ENCODE measurements at regions not wholly inside any gene's neighbourhood (a gene's known extent, or its start where the extent isn't known, plus 50 kb on each side); places are given as distances from the start of the nearest gene placed in this dataset.
A peak's percentile ranks its signal among the peaks of the same experiment; 100 is the strongest.

DNA sequence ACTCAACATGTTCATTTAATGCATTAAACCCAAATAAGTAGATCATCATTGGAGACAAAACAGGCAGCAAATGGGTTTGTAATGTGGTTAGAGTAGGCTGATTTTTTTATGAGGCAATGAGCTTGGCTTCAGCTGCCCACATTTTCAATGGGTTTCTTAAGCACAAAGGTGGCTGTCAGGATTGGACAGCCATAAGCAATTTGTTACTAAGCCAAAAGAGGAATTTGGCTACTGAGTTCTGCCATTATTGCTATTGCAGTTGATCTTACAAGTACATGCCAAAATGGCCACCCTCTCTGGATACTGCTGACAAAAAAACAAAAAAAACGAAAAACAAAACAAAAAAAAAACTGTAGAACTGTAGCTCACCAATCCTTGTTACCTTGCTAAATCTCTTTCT lies 1348.0 kb upstream of the PIK3C3 start:
- Histone ChIP-seq H2BK20ac (ENCODE audit: low read length) (no peak overlapping the region), H3K23ac (ENCODE audit: insufficient read length) (no peak overlapping the region), H3K27me3 (replicated peaks in 1 of 4; ENCODE audit: control insufficient read depth in 3 of 4, extremely low read depth in 1 of 4, insufficient read depth in 3 of 4, low read length in 3 of 4) (no peaks in the 10 kb centered on the region), H3K4me1 (replicated peaks in 1 of 4; ENCODE audit: control insufficient read depth in 3 of 4, insufficient read depth in 4 of 4, low read length in 3 of 4) (peaks cover 0 to 5% (median 0%) of the 10 kb centered on the region in 4 experiments; a peak in 1 of 7 replicates), H2AK5ac (ENCODE audit: low read depth, low read length) (no peak overlapping the region), H4K91ac (replicated peaks; ENCODE audit: insufficient read length, low read length) (no peak overlapping the region), H4K5ac (ENCODE audit: insufficient read length, low read depth, low read length) (no peak overlapping the region), H3K9me3 (ENCODE audit: insufficient read depth in 2 of 2, low read depth in 1 of 2, low read length in 1 of 2) (no peaks in the 10 kb centered on the region), H3K9ac (replicated peaks in 1 of 4; ENCODE audit: extremely low read depth in 1 of 4, low read depth in 3 of 4, low read length in 3 of 4) (no peak overlapping the region), H4K20me1 (replicated peaks in 1 of 2; ENCODE audit: control insufficient read depth in 1 of 2, insufficient read depth in 2 of 2, low read length in 2 of 2) (no peaks in the 10 kb centered on the region), H3K4ac (replicated peaks; ENCODE audit: insufficient read length, low read depth, low read length) (no peak overlapping the region), H2BK12ac (ENCODE audit: low read depth, low read length) (no peak overlapping the region), H3K23me2 (ENCODE audit: low read depth, low read length) (no peaks in the 10 kb centered on the region), H3K56ac (replicated peaks; ENCODE audit: insufficient read length, low read depth, low read length) (no peak overlapping the region), H3K14ac (ENCODE audit: insufficient read length) (no peak overlapping the region), H2BK5ac (ENCODE audit: low read depth, low read length) (no peak overlapping the region), H3K79me1 (ENCODE audit: low read depth, low read length) (no peaks in the 10 kb centered on the region), H3K79me2 (ENCODE audit: control insufficient read depth in 1 of 2, insufficient read depth in 2 of 2, low read length in 2 of 2) (no peaks in the 10 kb centered on the region), H3K18ac (ENCODE audit: extremely low read depth, low read length) (no peak overlapping the region), H2BK15ac (ENCODE audit: low read length) (no peak overlapping the region), H4K8ac (ENCODE audit: extremely low read depth, insufficient read depth, low read length) (no peak overlapping the region), H2BK120ac (replicated peaks; ENCODE audit: low read depth, low read length) (no peak overlapping the region), H2AFZ (ENCODE audit: low read length) (peak overlapping the region; percentile 45), H3K4me3 (ENCODE audit: extremely low read depth in 1 of 4, insufficient read depth in 2 of 4, low read depth in 3 of 4, low read length in 4 of 4) (no peak overlapping the region), H3K27ac (ENCODE audit: low read depth, low read length) (no peak overlapping the region), H3K36me3 (ENCODE audit: control insufficient read depth in 2 of 4, insufficient read depth in 4 of 4, low read length in 3 of 4) (no peaks in the 10 kb centered on the region), H3K4me2 (ENCODE audit: insufficient read depth in 1 of 2, low read depth in 2 of 2, low read length in 2 of 2) (no peak overlapping the region)
- DNase-seq (ENCODE audit: low read depth in 1 of 2, low spot score in 2 of 2) (no peak), FAIRE-seq (no peak)
- 60% methylated on average over 1 of the region's 1 CpG; no CpG with 5 or more reads in 1 of the 2 experiments for WGBS, 2 experiments (ENCODE audit: extremely low coverage in 1 of 2, insufficient coverage in 1 of 2, insufficient read length in 1 of 2, insufficient replicate concordance in 2 of 2, low coverage in 1 of 2, low lambda C conversion rate in 2 of 2, missing lambda C conversion rate in 1 of 2)
- CTCF ChIA-PET (ENCODE audit: partially characterized antibody) = no interaction called here
- POLR2A ChIA-PET (ENCODE audit: partially characterized antibody) = interaction anchor here (0.6 kb wide), 1 partner anchor 555 kb away, joined by 3 read pairs; no protein-coding TSS in a partner anchor
- TF ChIP-seq HDAC2 (IDR thresholded peaks at IDR 0.05; ENCODE audit: borderline replicate concordance in 1 of 2, low read depth in 2 of 2, low read length in 2 of 2) (no peak), SP2 (IDR thresholded peaks at IDR 0.05; ENCODE audit: low read length) (no peak), KDM4A (IDR thresholded peaks at IDR 0.05; ENCODE audit: low read depth, low read length, severe bottlenecking) (no peak), PHF8 (conservative IDR thresholded peaks at IDR 0.05; ENCODE audit: low read depth, low read length) (no peak), GTF2F1 (IDR thresholded peaks at IDR 0.05; ENCODE audit: borderline replicate concordance, low read depth, low read length) (no peak), ZNF274 (IDR thresholded peaks at IDR 0.05; ENCODE audit: borderline replicate concordance, extremely low read depth, low read length) (no peak), SIRT6 (IDR thresholded peaks at IDR 0.05; ENCODE audit: low read length) (no peak), CEBPB (IDR thresholded peaks at IDR 0.05; ENCODE audit: low read depth, low read length) (no peak)

Data from H1 (cell line).